ENCODE measurements at regions not wholly inside any gene's neighbourhood (a gene's known extent, or its start where the extent isn't known, plus 50 kb on each side); places are given as distances from the start of the nearest gene placed in this dataset.

- DNase-seq, result no peak
Measured at GRCh38 chr5:98585661-98586310, 187.7 kb upstream of the RGMB start.

GRCh38 chr5:98586581-98586980 lies 186.9 kb upstream of the RGMB start:
- DNase-seq, result no peak

GRCh38 chr5:98587166-98587565 lies 186.3 kb upstream of the RGMB start:
- no peak for DNase-seq

- no peak for DNase-seq
Measured at GRCh38 chr5:98588215-98588614, 185.2 kb upstream of the RGMB start.

- DNase-seq, result no peak
Measured at GRCh38 chr5:98593418-98593817, 180.0 kb upstream of the RGMB start.

- DNase-seq, result no peak
Measured at GRCh38 chr5:98594098-98594497, 179.4 kb upstream of the RGMB start.

- no peak for DNase-seq
Measured at GRCh38 chr5:98599016-98599415, 174.4 kb upstream of the RGMB start.

- DNase-seq, result peak; percentile 4
Measured at GRCh38 chr5:98602534-98603112, 170.8 kb upstream of the RGMB start.

- DNase-seq, result no peak
Measured at GRCh38 chr5:98603456-98603855, 170.0 kb upstream of the RGMB start.

- no peak for DNase-seq
Measured at GRCh38 chr5:98604301-98604700, 169.2 kb upstream of the RGMB start.

- DNase-seq, result no peak
Measured at GRCh38 chr5:98604721-98605425, 168.6 kb upstream of the RGMB start.

GRCh38 chr5:98605426-98605825 lies 168.0 kb upstream of the RGMB start:
- no peak for DNase-seq

GRCh38 chr5:98606961-98607360 lies 166.5 kb upstream of the RGMB start:
- DNase-seq, result peak in 1 of 2 experiments; percentile 1

GRCh38 chr5:98608052-98608451 lies 165.4 kb upstream of the RGMB start:
- no peak for DNase-seq

- no peak for DNase-seq
Measured at GRCh38 chr5:98614341-98614740, 159.1 kb upstream of the RGMB start.

GRCh38 chr5:98621821-98622220 lies 151.6 kb upstream of the RGMB start:
- no peak for DNase-seq

GRCh38 chr5:98624145-98624880 lies 149.2 kb upstream of the RGMB start:
- DNase-seq, result no peak

GRCh38 chr5:98627121-98627520 lies 146.3 kb upstream of the RGMB start:
- DNase-seq, result no peak

GRCh38 chr5:98630621-98631020 lies 142.8 kb upstream of the RGMB start:
- DNase-seq, result no peak

GRCh38 chr5:98631311-98632054 lies 142.0 kb upstream of the RGMB start:
- no peak for DNase-seq

- DNase-seq, result no peak
Measured at GRCh38 chr5:98635656-98636055, 137.8 kb upstream of the RGMB start.

GRCh38 chr5:98637116-98637515 lies 136.3 kb upstream of the RGMB start:
- DNase-seq, result no peak

GRCh38 chr5:98637557-98637956 lies 135.9 kb upstream of the RGMB start:
- no peak for DNase-seq
